Kidney (tissue), 13 donors: ENCODE measurements at regions not wholly inside any gene's neighbourhood (a gene's known extent, or its start where the extent isn't known, plus 50 kb on each side); places are given as distances from the start of the nearest gene placed in this dataset.
A peak's percentile ranks its signal among the peaks of the same experiment; 100 is the strongest.

Source experiments
- DNase-seq, 5 donors: peaks; one replicate each; pipeline ENCODE4 v3.0.0-alpha.2; 2013 to 2020
- FAIRE-seq: peaks from 2 replicates; lab custom pipeline; 2012; peaks lifted over from hg19 to GRCh38; lab: Jason Lieb, UNC
- H3K27ac ChIP-seq, 2 donors: one replicate each; pipeline ENCODE4 v1.7.0; 2013; ENCODE audit warnings: low read depth in 2 of 2, low read length in 2 of 2, inconsistent platforms in 1 of 2
- H3K27me3 ChIP-seq: one replicate; pipeline ENCODE4 v1.7.1; 2013; ENCODE audit warnings: low read length, inconsistent platforms; ENCODE audit not compliant: control insufficient read depth, insufficient read depth
- H3K36me3 ChIP-seq, 3 donors: one replicate each; pipeline versions ENCODE4 v1.7.0 to v1.7.1; 2013; ENCODE audit warnings: low read length in 3 of 3, control low read depth in 1 of 3, inconsistent platforms in 1 of 3; ENCODE audit not compliant: insufficient read depth in 3 of 3, control insufficient read depth in 2 of 3
- H3K4me1 ChIP-seq, 3 donors: one replicate each; pipeline versions ENCODE4 v1.7.0 to v1.7.1; 2013; ENCODE audit warnings: low read length in 3 of 3, inconsistent platforms in 1 of 3, low read depth in 1 of 3; ENCODE audit not compliant: control insufficient read depth in 2 of 3, insufficient read depth in 2 of 3
- H3K4me3 ChIP-seq, 3 donors: one replicate each; pipeline versions ENCODE4 v1.7.0 to v1.8.1; 2013; ENCODE audit warnings: low read length in 3 of 3, control low read depth in 1 of 3, inconsistent platforms in 1 of 3
- H3K9ac ChIP-seq, 3 donors: one replicate each; pipeline versions ENCODE4 v1.7.0 to v1.7.1; 2013; ENCODE audit warnings: low read length in 3 of 3, control low read depth in 1 of 3, inconsistent platforms in 1 of 3
- H3K9me3 ChIP-seq, 3 donors: one replicate each; pipeline versions ENCODE4 v1.7.0 to v1.7.1; 2013; ENCODE audit warnings: low read length in 3 of 3, control low read depth in 1 of 3, inconsistent platforms in 1 of 3; ENCODE audit not compliant: control insufficient read depth in 2 of 3, insufficient read depth in 1 of 3
- intact Hi-C: fragments of 100-400 bp; cut with DNase I; formaldehyde crosslinking; loops from one replicate; pipeline ENCODE4 v1.11.1; 2022
- TF ChIP-seq, protein P1 (sequence below): IDR thresholded peaks from 3 replicates; pipeline ENCODE4 v1.5.1; 2012; ENCODE audit warnings: mild to moderate bottlenecking, moderate library complexity, borderline replicate concordance; ENCODE audit not compliant: insufficient read depth; ENCODE audit errors: extremely low read depth
- donor health status: control.
- donor health status: control.
- donor health status: control.
- donor health status: control.
- donor health status: control.
- donor health status: DM: yes; HTN: yes; CAD: no.
- donor health status: Normal renal cell carcinoma (clear cell type).

GRCh38 chr6:142568857-142569597, 267.2 kb downstream of the ADGRG6 start:
- DNase-seq (peak in 1 of 5 donors; percentile 22), FAIRE-seq (no peak)
- Histone ChIP-seq H3K27me3 (no peaks in the 10 kb centered on the region), H3K36me3 (no peaks in the 10 kb centered on the region), H3K27ac (no peak overlapping the region), H3K4me1 (no peaks in the 10 kb centered on the region), H3K4me3 (no peak overlapping the region), H3K9me3 (no peaks in the 10 kb centered on the region), H3K9ac (no peak overlapping the region)
- TF ChIP-seq, protein P1, sequence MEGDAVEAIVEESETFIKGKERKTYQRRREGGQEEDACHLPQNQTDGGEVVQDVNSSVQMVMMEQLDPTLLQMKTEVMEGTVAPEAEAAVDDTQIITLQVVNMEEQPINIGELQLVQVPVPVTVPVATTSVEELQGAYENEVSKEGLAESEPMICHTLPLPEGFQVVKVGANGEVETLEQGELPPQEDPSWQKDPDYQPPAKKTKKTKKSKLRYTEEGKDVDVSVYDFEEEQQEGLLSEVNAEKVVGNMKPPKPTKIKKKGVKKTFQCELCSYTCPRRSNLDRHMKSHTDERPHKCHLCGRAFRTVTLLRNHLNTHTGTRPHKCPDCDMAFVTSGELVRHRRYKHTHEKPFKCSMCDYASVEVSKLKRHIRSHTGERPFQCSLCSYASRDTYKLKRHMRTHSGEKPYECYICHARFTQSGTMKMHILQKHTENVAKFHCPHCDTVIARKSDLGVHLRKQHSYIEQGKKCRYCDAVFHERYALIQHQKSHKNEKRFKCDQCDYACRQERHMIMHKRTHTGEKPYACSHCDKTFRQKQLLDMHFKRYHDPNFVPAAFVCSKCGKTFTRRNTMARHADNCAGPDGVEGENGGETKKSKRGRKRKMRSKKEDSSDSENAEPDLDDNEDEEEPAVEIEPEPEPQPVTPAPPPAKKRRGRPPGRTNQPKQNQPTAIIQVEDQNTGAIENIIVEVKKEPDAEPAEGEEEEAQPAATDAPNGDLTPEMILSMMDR, result no peak
- intact Hi-C loops, result no loop called here

- no peaks in the 10 kb centered on the region for H3K9me3 ChIP-seq
- H3K27me3 ChIP-seq, result no peaks in the 10 kb centered on the region
- no peak overlapping the region for H3K27ac ChIP-seq
- no peaks in the 10 kb centered on the region for H3K36me3 ChIP-seq
- TF ChIP-seq, protein P1, result no peak
- no peak for FAIRE-seq
- no peak overlapping the region for H3K9ac ChIP-seq
- intact Hi-C loops, result no loop called here
- no peaks in the 10 kb centered on the region for H3K4me1 ChIP-seq
- H3K4me3 ChIP-seq, result no peak overlapping the region
- no peak for DNase-seq
These were observed 267.9 kb downstream of the ADGRG6 start for GRCh38 chr6:142569676-142570075.

GRCh38 chr6:142570221-142570671, 268.4 kb downstream of the ADGRG6 start:
- intact Hi-C loops, result no loop called here
- Histone ChIP-seq H3K9me3 (no peaks in the 10 kb centered on the region), H3K9ac (no peak overlapping the region), H3K4me3 (no peak overlapping the region), H3K27ac (no peak overlapping the region), H3K27me3 (no peaks in the 10 kb centered on the region), H3K4me1 (no peaks in the 10 kb centered on the region), H3K36me3 (no peaks in the 10 kb centered on the region)
- no peak for FAIRE-seq
- DNase-seq, result no peak
- TF ChIP-seq, protein P1, result no peak
